ENCODE measurements at regions not wholly inside any gene's neighbourhood (a gene's known extent, or its start where the extent isn't known, plus 50 kb on each side); places are given as distances from the start of the nearest gene placed in this dataset.

DNA sequence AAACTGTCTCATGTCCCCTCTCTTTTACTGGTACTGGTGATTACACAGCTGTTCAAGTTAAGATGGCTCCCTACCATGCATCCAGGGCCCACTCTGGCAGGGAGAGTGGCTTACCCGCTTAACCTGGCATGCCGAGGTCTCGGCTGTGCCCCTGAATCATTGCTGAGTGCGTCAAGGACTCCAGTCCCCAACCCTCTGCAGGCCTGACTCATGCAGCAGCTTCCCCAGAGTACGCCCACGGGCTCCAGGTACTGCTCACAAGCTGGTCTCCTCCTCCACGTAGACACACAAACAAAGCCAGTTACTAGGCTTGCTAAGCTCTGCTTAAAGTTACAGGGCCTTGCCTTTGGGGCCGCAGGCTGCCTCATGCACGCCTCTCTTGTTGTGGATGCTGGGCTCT is 447.4 kb downstream of the COG6 start:
- H3K4me1 Mint-ChIP-seq (ENCODE audit: low read depth): peaks cover 24% of the 10 kb centered on the region
- peaks cover 6% of the 10 kb centered on the region for H3K4me1 ChIP-seq (ENCODE audit: insufficient read depth, low read length)
- DNase-seq (peak in 12 of 14 experiments; percentile 15 to 70 (median 48)), ATAC-seq (ENCODE audit: poor library complexity) (peak; percentile 95)
- H3K4me3 Mint-ChIP-seq: no peak overlapping the region
- H3K4me3 ChIP-seq (ENCODE audit: low read length): no peak overlapping the region
- intact Hi-C loops (cut with DNase I, micrococcal nuclease): no loop called here
- H3K27ac ChIP-seq (ENCODE audit: low read depth in 1 of 2, low read length in 2 of 2): no peak overlapping the region
- H3K9me3 ChIP-seq (ENCODE audit: control insufficient read depth in 1 of 2, insufficient read depth in 1 of 2, low read length in 2 of 2): peaks cover 0 to 5% of the 10 kb centered on the region in 2 experiments
- no peaks in the 10 kb centered on the region for H3K27me3 Mint-ChIP-seq
- no peaks in the 10 kb centered on the region for H3K9me3 Mint-ChIP-seq
- H3K27me3 ChIP-seq (ENCODE audit: control insufficient read depth in 1 of 2, insufficient read depth in 2 of 2, low read length in 2 of 2): no peaks in the 10 kb centered on the region
- TF ChIP-seq, protein P1, sequence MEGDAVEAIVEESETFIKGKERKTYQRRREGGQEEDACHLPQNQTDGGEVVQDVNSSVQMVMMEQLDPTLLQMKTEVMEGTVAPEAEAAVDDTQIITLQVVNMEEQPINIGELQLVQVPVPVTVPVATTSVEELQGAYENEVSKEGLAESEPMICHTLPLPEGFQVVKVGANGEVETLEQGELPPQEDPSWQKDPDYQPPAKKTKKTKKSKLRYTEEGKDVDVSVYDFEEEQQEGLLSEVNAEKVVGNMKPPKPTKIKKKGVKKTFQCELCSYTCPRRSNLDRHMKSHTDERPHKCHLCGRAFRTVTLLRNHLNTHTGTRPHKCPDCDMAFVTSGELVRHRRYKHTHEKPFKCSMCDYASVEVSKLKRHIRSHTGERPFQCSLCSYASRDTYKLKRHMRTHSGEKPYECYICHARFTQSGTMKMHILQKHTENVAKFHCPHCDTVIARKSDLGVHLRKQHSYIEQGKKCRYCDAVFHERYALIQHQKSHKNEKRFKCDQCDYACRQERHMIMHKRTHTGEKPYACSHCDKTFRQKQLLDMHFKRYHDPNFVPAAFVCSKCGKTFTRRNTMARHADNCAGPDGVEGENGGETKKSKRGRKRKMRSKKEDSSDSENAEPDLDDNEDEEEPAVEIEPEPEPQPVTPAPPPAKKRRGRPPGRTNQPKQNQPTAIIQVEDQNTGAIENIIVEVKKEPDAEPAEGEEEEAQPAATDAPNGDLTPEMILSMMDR (IDR thresholded peaks at IDR 0.05): no peak
- no peaks in the 10 kb centered on the region for H3K36me3 ChIP-seq (ENCODE audit: insufficient read depth, low read length)
- CTCF ChIA-PET: no interaction called here
- POLR2A ChIA-PET: interaction anchor here (1.4 kb wide), 1 partner anchor 84 kb away, joined by 3 read pairs; no protein-coding TSS in a partner anchor
- no peaks in the 10 kb centered on the region for H3K36me3 Mint-ChIP-seq (ENCODE audit: low read depth)
- H3K27ac Mint-ChIP-seq: peak overlapping the region; percentile 52

DNA sequence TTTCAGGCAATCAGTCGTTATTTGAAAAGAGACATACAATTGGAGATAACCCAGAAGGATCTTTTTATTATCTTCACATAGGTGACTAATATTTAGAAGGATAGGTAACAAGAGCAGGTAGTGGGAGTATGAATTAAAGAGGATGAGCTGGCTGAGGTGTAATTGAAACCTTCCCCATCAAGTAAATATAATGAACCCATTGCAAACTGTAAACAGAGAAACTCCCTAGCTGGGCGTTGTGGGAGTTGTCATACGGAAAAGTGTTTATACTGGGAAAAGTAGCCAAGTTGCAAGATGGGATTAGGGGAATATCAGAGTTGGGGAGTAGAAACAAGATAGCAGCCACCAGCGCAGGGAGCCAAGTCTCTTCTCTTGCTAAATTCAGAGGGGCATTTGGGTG is 448.4 kb downstream of the COG6 start:
- Mint-ChIP-seq H3K4me1 (ENCODE audit: low read depth) (peaks cover 24% of the 10 kb centered on the region), H3K4me3 (no peak overlapping the region), H3K9me3 (no peaks in the 10 kb centered on the region), H3K27me3 (no peaks in the 10 kb centered on the region), H3K27ac (no peak overlapping the region), H3K36me3 (ENCODE audit: low read depth) (no peaks in the 10 kb centered on the region)
- no peak overlapping the region for H3K27ac ChIP-seq (ENCODE audit: low read depth in 1 of 2, low read length in 2 of 2)
- TF ChIP-seq, protein P1 (IDR thresholded peaks at IDR 0.05): no peak
- ChIA-PET POLR2A (no interaction called here), CTCF (no interaction called here)
- H3K9me3 ChIP-seq (ENCODE audit: control insufficient read depth in 1 of 2, insufficient read depth in 1 of 2, low read length in 2 of 2): peaks cover 0 to 5% of the 10 kb centered on the region in 2 experiments
- ATAC-seq (ENCODE audit: poor library complexity): no peak
- peaks cover 6% of the 10 kb centered on the region for H3K4me1 ChIP-seq (ENCODE audit: insufficient read depth, low read length)
- DNase-seq: no peak
- intact Hi-C loops (cut with DNase I, micrococcal nuclease): no loop called here
- no peaks in the 10 kb centered on the region for H3K27me3 ChIP-seq (ENCODE audit: control insufficient read depth in 1 of 2, insufficient read depth in 2 of 2, low read length in 2 of 2)
- no peaks in the 10 kb centered on the region for H3K36me3 ChIP-seq (ENCODE audit: insufficient read depth, low read length)
- no peak overlapping the region for H3K4me3 ChIP-seq (ENCODE audit: low read length)

DNA sequence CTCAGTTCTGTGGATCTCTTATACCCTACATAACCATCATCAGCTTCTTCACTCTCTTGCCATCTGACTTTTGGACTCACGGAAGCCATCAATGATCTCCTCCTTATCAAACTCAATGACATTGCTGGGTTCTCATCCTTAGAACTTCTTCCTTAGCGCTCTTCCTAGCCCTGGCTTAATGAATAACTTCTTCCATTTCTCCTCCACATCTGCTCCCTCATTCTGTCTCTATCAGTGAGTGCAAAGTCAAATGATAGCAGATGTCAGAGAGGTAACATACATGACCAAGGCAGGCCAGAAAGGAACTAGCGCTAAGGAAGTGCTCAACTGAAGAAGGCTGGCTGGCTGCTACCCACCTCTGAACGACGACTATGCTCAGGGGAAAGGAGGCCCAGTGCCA is 449.8 kb downstream of the COG6 start:
- no peaks in the 10 kb centered on the region for H3K9me3 Mint-ChIP-seq
- DNase-seq (no peak), ATAC-seq (ENCODE audit: poor library complexity) (no peak)
- no peak overlapping the region for H3K27ac ChIP-seq (ENCODE audit: low read depth in 1 of 2, low read length in 2 of 2)
- no peak overlapping the region for H3K4me3 Mint-ChIP-seq
- POLR2A ChIA-PET: no interaction called here
- no peaks in the 10 kb centered on the region for H3K36me3 Mint-ChIP-seq (ENCODE audit: low read depth)
- CTCF ChIA-PET: no interaction called here
- no peaks in the 10 kb centered on the region for H3K27me3 Mint-ChIP-seq
- H3K4me1 ChIP-seq (ENCODE audit: insufficient read depth, low read length): peaks cover 6% of the 10 kb centered on the region
- peaks cover 24% of the 10 kb centered on the region for H3K4me1 Mint-ChIP-seq (ENCODE audit: low read depth)
- H3K27ac Mint-ChIP-seq: no peak overlapping the region
- no peaks in the 10 kb centered on the region for H3K36me3 ChIP-seq (ENCODE audit: insufficient read depth, low read length)
- H3K4me3 ChIP-seq (ENCODE audit: low read length): no peak overlapping the region
- intact Hi-C loops (cut with DNase I, micrococcal nuclease): no loop called here
- TF ChIP-seq, protein P1 (IDR thresholded peaks at IDR 0.05): no peak
- no peaks in the 10 kb centered on the region for H3K9me3 ChIP-seq (ENCODE audit: control insufficient read depth in 1 of 2, insufficient read depth in 1 of 2, low read length in 2 of 2)
- no peaks in the 10 kb centered on the region for H3K27me3 ChIP-seq (ENCODE audit: control insufficient read depth in 1 of 2, insufficient read depth in 2 of 2, low read length in 2 of 2)
